NCI-H446 treated with DMSO at 0.1 percent for 48 hours (cell line): ENCODE measurements at regions not wholly inside any gene's neighbourhood (a gene's known extent, or its start where the extent isn't known, plus 50 kb on each side); places are given as distances from the start of the nearest gene placed in this dataset.

Source experiments
- DNase-seq: peaks from one replicate; lab custom pipeline; 2025; lab: John Stamatoyannopoulos, UW

DNA sequence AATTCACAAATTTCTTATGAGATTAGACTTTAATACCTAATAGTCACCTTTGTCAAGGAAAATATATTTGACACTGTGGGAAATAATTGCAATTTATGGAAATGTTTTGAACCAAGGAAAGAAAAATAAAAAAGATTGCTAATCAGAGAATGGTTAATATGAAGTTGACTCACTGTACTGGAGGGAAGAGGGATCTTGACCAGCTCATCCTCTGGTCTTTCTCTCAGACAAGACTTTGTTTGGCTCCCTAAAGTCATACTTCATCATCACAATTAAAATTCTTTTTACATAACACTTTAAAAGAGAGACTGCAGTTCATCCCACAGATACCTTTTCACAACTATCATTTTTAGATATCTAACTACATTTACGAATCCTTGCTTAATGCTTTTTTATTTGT lies 538.5 kb upstream of the ZEB2 start:
- DNase-seq, result no peak

DNA sequence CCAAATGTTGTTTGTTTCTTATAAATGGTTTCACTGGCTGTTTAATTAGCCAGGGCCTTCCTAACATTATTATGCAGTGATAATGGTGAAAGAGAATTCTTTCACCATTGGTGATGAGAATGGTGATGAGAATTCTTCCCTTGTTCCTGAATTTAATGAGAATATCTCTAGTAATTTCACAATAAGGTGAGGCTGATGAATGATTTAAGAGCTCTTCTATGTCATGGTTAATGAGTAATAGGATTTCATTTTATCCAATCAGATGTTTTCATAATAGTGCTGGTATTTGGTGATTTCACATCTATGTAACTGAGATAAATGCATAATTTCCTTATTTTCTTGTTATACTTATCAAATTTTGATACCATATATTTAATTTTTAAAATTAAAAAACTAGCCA lies 535.7 kb upstream of the ZEB2 start:
- no peak for DNase-seq

DNA sequence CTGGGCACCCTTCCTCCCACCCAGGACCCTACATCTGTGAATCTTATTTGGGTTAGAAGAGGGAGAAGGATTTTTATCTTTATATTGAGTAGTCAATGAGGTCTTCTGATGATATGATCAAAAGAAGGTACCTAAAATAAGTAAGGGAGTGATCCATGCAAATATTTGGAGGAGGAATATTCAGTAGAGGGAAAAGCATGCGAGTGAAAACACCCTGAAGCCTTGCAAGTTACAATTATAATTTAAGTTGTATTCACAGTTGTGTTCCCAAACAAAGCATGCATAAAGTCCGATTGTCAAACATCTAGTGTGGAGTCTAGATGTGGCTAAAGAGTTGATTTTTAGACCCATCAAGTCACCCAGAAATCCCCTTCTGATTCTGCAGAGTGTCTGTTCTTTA lies 530.2 kb upstream of the ZEB2 start:
- DNase-seq, result no peak

DNA sequence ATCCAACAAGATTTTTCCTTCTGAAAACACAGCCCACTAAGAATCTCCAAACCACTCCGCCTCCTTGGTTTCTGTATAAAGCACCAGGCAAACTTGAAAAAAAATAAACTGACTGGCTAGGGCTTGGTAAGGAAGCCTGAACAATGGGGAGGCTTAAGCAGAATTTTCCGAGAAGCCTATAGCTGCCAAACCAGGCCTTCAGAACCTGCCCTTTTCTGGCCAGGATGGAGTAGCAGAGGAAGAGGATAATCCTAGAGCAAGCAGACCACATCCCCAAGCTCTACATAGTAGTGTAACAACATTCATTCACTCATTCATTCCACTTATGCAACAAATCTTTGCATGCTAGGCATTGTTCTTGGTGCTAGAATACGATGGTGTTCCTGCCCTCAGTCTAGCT lies 529.6 kb upstream of the ZEB2 start:
- DNase-seq, result no peak

GRCh38 chr2:145047554-145047953 lies 527.6 kb upstream of the ZEB2 start:
- no peak for DNase-seq

- DNase-seq, result no peak
Measured at GRCh38 chr2:145044491-145044890, 524.6 kb upstream of the ZEB2 start.

DNA sequence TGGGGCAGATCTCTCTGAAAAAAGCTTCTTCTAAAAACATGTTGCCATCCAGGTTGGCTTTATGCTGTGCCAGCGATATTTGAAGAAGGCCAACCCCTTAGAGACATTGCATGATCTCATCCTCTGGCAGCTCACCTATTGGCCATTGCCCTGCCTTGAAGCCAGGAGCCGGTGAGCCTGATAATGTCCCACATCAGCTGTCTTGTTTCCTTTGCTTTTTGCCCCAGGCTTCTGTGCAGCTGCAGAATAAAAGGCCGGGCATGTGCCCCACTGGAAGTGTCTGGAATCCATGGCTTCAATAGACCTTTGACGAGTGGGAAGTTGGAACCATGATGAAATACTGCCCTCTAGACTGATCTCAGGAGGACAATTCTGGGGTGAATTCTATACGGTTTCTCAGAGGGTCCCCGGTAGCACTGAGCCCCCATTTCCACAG lies 523.5 kb upstream of the ZEB2 start:
- peak; percentile 15 for DNase-seq

- DNase-seq, result no peak
Measured at GRCh38 chr2:145041706-145042105, 521.8 kb upstream of the ZEB2 start.

- DNase-seq, result no peak
Measured at GRCh38 chr2:145040433-145040832, 520.5 kb upstream of the ZEB2 start.

GRCh38 chr2:145038041-145038525 lies 518.2 kb upstream of the ZEB2 start:
- no peak for DNase-seq

GRCh38 chr2:145036421-145037011 lies 516.6 kb upstream of the ZEB2 start:
- no peak for DNase-seq

DNA sequence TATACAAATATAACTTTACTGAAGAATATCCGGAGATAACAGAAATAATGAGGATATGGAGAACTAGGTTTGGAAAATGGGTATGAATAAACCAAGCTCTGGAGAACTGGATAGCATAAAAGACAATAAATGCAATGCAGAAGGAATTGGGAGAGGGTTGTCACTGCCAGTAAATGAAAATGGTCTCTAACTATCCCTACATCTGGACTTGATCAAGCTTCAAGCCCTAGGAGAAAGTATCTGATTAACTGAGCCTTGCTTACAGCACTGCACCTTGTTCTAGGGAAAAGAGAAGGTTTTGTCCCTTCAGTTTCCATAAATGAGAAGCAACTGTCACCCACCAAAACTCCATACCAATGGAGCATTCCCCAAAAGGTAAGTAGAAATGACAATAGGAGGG lies 514.6 kb upstream of the ZEB2 start:
- DNase-seq, result no peak

DNA sequence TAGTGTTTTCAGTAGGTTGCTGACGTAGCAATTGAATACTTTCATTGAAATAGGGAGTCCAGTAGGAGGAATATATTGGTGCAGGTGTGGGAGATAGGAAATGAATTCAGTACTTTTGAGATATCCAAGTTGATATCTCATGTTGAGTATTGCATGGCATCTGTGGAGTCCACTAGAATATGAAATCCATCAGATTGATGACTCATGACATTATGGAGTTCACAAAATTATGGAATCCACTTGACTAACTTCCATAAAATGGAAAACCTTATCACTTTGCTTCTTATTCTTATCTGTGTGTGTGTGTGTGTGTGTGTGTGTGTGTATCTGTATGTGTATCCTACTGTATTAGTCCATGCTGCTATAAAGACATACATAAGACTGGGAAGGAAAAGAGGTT lies 513.5 kb upstream of the ZEB2 start:
- DNase-seq, result no peak

DNA sequence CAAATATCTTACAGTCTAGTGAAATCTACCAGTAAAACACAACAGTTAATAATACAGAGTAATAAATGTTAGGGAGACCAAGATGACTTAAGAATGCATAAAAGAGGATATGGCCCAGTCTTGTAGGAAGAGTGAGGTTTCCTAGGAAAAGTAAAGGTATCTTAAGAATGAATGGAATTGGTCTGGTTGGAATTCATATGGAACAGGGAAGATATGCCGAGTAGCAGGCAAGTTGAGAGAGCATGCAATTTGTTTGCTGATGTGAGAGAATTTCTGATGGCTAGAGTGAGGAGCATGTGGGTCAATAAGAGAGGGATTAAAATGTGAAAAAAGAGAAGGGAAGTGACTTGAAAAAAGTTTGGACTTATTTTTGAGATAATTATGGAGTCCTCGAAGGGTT lies 512.9 kb upstream of the ZEB2 start:
- no peak for DNase-seq

GRCh38 chr2:145029873-145030272 lies 510.0 kb upstream of the ZEB2 start:
- DNase-seq, result no peak

GRCh38 chr2:145029081-145029480 lies 509.2 kb upstream of the ZEB2 start:
- no peak for DNase-seq

DNA sequence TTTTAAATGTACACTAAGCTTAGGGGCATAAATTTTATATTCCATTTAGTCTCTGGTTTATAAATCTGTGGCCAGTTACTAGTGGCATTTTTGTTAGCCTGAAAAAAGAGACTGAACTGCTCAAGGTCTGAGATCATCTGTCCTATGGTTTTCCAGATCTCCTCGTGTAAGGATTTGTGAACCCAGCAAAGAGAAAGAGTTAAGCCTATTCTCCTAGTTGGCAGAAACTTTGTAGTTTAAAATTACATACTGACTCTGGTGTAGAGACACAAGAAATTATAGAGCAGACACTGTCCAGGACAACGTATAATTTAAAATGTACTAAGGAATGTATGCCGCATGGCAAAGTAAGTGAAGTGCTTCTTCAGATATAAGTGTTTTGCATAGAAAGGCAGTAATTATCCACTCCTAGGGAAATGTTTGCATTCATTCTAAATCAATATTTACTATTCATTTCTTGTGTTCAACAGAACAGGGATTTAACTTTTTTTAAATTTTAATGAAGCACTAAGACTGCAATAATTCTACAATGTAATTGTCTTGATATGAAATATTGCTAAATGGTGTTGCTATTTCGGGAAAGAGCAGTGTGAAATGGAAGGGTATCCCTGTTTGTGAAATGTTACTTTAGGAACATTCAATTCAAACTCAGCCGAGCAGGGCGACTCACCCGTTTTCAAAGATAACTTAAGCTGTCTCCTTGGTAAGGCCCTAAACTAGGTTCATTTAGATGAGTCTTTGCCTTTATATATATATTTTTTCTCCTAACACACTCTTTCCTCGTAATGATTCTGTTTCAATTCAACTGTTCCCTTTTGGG lies 508.4 kb upstream of the ZEB2 start:
- DNase-seq, result no peak

DNA sequence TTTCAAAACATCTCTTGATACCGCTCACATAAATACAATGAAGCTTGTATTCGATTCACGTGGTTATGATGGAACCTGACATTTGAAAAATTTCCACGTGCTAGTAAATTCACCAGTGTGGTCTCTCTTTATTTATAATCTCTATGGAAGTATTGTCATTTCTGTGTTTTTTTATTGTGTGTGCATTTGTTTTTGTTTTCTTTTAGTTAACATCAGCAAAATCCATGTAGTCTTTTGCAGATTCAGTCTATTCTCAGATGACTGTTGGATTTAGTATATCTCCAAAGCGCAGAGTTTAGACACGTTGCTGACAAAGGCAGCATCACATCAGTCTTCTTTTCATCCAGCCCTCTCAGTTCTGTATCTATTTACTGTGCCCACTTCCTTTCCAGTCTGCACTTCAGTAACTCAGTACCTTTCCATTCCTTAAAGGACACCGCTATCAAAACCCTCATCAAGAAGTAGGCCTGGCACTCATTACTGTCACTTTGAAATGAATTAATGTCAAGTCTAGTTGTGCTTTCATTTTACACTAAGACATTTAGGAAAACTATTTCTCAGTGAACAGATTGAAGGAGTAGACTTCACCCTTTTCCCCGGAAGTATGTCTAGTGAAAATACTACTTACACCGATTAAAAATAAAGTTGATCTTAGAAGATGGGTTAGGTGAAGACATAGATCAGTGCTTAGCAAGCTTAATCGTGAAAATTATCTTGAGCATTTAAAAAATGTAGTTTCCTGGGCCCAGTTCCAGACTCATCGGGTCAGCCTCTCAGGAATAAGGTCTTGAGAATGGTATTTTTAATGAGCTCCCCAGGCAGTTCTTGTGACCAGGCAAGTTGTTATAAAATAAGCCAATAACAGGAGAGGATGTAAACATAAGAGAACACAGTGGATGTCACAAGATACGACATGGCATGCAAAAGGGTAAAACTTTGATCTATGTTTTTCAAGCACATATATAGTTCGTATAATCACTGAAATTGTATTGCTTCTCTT lies 506.8 kb upstream of the ZEB2 start:
- DNase-seq, result no peak

GRCh38 chr2:145025382-145025781 lies 505.5 kb upstream of the ZEB2 start:
- no peak for DNase-seq

- DNase-seq, result no peak
Measured at GRCh38 chr2:145023334-145023934, 503.5 kb upstream of the ZEB2 start.

- no peak for DNase-seq
Measured at GRCh38 chr2:145022666-145023333, 502.9 kb upstream of the ZEB2 start.
